ENCODE measurements at regions not wholly inside any gene's neighbourhood (a gene's known extent, or its start where the extent isn't known, plus 50 kb on each side); places are given as distances from the start of the nearest gene placed in this dataset.
"Not testable (repeated sequence)": the region's sequence is repeated elsewhere in the genome, so short reads cannot be mapped to it uniquely, and the experiment has no call there.

GRCh38 chr17:83202002-83203000, 122.9 kb downstream of the METRNL start:
- no peak for TF ChIP-seq ZFX (IDR thresholded peaks at IDR 0.05)
- TF ChIP-seq, protein P1, sequence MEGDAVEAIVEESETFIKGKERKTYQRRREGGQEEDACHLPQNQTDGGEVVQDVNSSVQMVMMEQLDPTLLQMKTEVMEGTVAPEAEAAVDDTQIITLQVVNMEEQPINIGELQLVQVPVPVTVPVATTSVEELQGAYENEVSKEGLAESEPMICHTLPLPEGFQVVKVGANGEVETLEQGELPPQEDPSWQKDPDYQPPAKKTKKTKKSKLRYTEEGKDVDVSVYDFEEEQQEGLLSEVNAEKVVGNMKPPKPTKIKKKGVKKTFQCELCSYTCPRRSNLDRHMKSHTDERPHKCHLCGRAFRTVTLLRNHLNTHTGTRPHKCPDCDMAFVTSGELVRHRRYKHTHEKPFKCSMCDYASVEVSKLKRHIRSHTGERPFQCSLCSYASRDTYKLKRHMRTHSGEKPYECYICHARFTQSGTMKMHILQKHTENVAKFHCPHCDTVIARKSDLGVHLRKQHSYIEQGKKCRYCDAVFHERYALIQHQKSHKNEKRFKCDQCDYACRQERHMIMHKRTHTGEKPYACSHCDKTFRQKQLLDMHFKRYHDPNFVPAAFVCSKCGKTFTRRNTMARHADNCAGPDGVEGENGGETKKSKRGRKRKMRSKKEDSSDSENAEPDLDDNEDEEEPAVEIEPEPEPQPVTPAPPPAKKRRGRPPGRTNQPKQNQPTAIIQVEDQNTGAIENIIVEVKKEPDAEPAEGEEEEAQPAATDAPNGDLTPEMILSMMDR (conservative IDR thresholded peaks at IDR 0.05), result no peak
- H3K27ac ChIP-seq, result no peak overlapping the region

- no peak for TF ChIP-seq ZFX (IDR thresholded peaks at IDR 0.05)
- TF ChIP-seq, protein P1 (conservative IDR thresholded peaks at IDR 0.05), result no peak
- no peak overlapping the region for H3K27ac ChIP-seq
Measured at GRCh38 chr17:83203073-83203471, 123.7 kb downstream of the METRNL start.

- H3K27ac ChIP-seq, result no peak overlapping the region
- TF ChIP-seq, protein P1 (conservative IDR thresholded peaks at IDR 0.05), result no peak
- no peak for TF ChIP-seq ZFX (IDR thresholded peaks at IDR 0.05)
Measured at GRCh38 chr17:83203472-83204221, 124.2 kb downstream of the METRNL start.

DNA sequence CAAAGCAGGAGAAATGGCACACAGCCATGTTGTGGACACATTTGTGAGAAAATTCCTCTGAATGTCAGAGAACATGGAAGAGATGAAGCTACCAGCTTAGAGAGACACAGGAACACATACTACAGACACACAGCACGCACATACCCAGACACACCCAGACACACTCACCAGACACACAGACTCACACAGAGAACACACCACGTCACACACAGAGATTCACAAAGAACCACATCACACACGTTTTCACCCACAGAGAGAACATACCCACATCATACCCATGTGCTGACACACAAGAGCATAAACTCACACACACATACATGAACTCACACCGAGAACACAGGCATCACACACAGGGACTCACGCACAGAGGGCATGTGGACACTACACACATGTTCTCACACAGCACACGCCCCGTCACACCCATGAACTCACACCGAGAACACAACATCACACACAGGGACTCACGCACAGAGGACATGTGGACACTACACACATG, 124.9 kb downstream of the METRNL start:
- no peak overlapping the region for H3K27ac ChIP-seq
- TF ChIP-seq ZFX (IDR thresholded peaks at IDR 0.05), result no peak
- TF ChIP-seq, protein P1 (conservative IDR thresholded peaks at IDR 0.05), result no peak

DNA sequence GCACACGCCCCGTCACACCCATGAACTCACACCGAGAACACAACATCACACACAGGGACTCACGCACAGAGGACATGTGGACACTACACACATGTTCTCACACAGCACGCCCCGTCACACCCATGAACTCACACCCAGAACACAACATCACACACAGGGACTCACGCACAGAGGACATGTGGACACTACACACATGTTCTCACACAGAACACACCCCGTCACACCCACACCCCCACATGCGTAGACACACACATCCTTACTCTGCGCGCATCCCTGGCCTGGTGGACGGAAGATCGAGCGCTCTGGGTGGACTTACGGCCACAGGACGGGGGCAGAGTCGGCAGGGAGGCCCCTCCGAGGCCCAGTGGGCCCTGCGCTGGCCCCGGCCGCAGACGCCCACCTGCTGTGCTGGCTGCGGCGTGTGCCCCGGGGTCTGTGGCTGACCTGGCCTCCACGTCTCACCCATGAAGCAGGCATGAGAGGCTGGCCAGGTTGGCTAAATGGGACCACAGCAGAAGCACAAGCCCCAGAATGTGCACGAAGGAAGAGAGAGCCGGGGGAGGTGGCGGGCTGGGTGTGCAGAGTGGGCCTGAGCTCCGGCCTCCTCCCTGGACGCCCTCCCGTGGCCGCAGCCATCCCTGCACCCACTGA, 125.5 kb downstream of the METRNL start:
- not testable (repeated sequence) for H3K27ac ChIP-seq

GRCh38 chr17:83205387-83206035, 126.1 kb downstream of the METRNL start:
- TF ChIP-seq, protein P1 (conservative IDR thresholded peaks at IDR 0.05), result peak; percentile 29; the same call in 1 of the 2 replicates
- not testable (repeated sequence) for H3K27ac ChIP-seq

- not testable (repeated sequence) for H3K27ac ChIP-seq
Measured at GRCh38 chr17:83206036-83206394, 126.6 kb downstream of the METRNL start.

GRCh38 chr17:83206819-83207588, 127.6 kb downstream of the METRNL start:
- not testable (repeated sequence) for H3K27ac ChIP-seq

DNA sequence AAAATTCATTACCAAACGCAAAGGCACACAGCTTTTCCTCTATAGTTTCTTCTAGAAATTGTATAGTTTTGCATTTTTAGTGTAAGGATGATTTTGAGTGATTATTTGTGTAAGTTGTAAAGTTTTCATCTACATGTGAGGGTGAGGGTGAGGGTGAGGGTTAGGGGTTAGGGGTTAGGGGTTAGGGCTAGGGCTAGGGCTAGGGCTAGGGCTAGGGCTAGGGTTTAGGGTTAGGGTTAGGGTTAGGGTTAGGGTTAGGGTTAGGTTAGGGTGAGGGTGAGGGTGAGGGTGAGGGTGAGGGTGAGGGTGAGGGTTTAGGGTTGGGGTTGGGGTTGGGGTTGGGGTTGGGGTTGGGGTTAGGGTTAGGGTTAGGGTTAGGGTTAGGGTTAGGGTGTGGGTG, 167.6 kb downstream of the METRNL start:
- H3K27ac ChIP-seq, result not testable (repeated sequence)
